ACHN (cell line): ENCODE measurements at regions not wholly inside any gene's neighbourhood (a gene's known extent, or its start where the extent isn't known, plus 50 kb on each side); places are given as distances from the start of the nearest gene placed in this dataset.
"Not testable (repeated sequence)": the region's sequence is repeated elsewhere in the genome, so short reads cannot be mapped to it uniquely, and the experiment has no call there.

ENCODE experiments used
- DNase-seq: peaks from one replicate; pipeline ENCODE4 v3.0.0-alpha.2; 2015
- in situ Hi-C: cut with HindIII; loops from 2 replicates; pipeline ENCODE4 v1.10.0; 2017; ENCODE audit warnings: low sequenced_read_pairs, low pct_ligation_motif_present, low pct_unique_long_range_greater_than_20kb

DNA sequence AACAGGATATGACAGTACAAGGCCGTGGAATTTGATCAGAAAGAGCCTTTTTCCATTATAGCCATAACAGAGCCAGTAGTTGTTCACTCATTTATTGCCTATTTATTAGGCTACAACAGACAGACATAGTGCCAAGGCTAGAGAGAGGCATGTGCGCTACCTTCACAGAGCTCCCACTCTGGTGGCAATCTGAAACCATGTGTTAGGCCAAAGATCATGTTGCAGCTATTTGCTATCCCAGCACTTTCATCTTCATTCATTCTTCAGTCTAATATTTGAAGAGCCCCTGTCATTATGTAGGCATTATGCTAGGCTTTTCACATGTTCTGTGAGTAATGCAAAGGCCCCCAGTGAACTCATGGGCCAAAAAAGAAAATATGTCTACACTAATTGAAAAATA lies 404.8 kb downstream of the IGSF11 start:
- DNase-seq: no peak
- in situ Hi-C loops: no loop called here

DNA sequence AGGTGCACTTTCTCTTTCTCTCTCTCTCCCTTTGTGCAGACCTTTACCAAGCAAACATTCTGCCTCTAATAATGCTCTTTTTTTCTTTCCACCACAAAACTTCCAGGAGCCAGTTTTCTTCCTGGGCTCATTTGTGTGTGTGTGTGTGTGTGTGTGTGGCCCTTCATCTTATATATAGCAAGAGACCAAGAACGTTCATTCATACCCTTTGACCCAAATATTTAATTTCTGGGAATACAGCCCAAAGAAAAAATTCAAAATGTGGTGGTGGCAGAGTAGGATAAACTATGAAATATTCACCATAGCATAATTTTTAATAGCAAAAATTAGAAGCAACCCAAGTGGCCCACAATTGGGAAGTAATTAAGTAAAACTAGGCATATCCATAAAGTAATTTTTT lies 398.9 kb downstream of the IGSF11 start:
- in situ Hi-C loops: no loop called here
- no peak for DNase-seq

DNA sequence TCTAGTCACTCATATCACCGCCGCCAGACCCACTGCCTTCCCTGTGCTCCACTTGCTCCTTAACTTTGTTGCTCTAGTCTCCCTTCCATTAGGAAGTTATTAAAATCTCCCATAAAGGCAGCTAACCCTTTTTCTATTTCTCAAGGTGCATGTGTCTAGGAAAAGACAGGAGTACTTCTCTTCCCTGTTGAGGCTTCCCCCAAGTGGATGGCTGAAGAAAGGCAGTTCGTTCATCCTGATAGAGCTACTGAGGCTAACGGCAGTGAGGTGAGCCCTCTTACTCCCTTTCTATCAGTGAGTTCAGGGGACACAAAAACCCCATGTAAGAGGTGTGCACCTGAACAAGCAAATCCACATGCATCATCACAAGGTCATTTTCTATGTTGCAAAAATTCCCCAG lies 397.8 kb downstream of the IGSF11 start:
- in situ Hi-C loops: no loop called here
- DNase-seq: no peak

DNA sequence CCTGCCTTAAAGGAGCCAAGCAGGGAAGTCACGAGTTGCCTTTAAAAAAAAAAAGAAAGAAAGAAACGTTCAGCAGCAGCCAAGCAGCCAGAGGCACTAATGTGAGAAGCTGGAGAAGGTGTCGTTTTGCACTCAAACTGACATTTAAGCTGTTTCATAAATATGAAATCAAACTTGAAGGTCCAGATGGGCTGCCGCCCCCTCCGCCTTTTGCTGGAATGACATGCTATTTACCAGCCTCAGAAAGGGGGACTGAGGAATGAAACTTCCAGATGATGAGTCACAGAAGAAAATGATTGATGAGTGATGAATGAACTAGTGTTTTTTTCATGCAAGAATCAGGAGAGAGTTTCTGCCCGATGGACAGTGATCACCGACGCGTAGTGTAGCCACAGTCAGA lies 396.8 kb downstream of the IGSF11 start:
- in situ Hi-C loops: no loop called here
- no peak for DNase-seq

DNA sequence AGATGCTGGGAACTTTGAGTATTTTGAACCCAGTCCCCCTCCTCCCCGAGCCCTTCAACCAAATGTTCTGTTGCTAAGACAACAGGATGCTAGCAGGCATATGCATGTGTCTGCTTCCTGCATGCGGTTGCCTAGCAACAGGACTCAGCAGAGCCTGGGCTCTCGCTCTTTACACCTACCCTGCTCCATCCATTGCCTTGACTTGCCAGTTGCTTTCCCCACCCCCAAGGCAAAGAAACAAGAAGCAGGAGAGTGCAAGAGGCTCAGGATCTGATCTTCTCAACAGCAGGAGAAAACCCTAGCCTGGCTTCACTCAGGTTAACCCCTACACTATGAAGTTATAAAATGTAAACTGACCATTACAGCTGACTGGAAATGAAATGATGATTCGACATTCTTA lies 393.0 kb downstream of the IGSF11 start:
- in situ Hi-C loops: no loop called here
- DNase-seq: no peak

DNA sequence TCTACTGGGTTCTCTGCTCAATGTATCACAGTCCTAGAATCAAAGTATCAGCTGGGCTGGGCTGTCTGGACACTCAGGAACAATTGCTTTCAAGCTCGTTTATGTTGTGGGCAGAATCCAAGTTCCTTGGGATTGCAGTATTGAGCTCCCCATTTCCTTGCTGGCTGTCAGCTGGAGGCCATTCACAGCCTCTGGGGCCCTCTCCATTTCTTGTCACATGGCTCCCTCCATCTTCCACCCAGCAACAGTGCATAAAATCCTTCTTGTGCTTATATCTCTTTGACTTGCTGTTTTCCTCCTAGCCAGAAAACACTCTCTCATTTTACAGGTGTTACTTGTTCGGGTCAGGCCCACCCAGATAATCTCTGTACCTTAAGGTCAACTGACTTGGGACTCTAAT lies 363.5 kb downstream of the IGSF11 start:
- DNase-seq: no peak
- in situ Hi-C loops: no loop called here

DNA sequence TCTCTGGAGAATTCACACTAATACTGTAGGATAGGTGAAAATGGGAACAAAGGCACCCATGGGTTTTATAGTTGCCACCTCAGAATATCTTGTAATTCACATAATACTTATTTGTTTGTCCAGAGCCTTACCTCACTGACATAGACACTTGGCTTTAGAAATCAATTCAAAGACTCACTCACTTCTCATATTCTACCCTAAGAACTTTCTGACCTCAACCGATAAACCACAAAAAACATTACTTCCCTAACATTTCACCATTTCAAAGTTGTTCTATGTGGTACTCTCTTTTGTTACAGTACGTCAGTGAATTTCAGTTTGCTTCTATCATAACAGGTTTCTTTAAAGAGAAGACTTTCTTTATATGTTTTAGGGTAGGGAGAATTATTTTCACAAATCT lies 359.3 kb downstream of the IGSF11 start:
- DNase-seq: no peak
- in situ Hi-C loops: no loop called here

DNA sequence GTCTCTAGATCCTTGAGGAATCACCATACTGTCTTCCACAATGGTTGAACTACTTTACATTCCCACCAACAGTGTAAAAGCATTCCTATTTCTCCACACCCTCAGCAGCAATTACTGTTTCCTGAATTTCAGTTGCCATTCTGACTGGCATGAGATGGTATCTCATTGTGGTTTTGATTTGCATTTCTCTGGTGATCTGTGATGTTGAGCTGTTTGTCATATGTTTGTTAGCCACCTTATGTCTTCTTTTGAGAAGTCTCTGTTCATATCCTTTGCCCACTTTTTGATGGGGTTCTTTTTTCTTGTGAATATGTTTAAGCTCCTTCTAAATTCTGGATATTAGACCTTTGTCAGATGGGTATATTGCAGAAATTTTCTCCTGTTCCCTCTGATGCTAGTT lies 356.0 kb downstream of the IGSF11 start:
- in situ Hi-C loops, DNase-seq: not testable (repeated sequence)

DNA sequence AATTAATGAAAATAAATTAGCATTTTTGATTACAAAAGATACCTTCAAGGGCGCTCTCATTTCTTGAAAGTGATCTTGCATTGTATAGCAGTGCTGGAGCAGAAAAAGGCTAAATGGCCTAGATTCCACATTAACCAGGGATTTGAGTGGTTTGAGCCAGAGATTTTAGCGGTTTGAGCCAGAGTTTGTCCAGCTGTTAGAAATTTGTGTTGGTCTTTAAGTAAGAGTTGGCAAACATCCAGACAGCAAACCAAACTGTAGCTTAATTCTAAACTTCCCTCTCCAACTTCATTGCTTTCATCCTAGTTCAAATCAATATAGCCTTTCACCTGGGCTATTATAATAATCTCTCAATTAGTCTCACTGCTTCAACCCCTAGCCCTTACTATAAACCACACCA lies 351.7 kb downstream of the IGSF11 start:
- DNase-seq: no peak
- in situ Hi-C loops: no loop called here

DNA sequence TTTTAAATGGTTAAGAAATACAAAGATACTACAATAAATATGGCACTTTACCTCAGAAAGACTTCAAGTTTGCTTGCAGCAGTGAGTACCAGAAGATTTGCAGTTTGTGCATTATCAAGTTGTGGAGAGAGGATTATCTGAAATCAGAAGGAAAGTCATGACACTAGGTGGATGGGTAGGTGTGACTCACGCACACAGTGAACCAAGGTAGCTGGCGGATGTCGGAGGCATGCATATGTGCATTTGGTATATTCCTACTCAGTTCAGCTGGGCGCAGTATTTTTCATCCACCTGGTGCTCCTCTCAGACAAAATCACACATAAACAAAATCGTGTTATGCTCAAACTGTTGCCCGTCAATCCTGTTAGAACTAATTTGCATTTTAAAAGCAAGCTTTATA lies 351.0 kb downstream of the IGSF11 start:
- in situ Hi-C loops: no loop called here

DNA sequence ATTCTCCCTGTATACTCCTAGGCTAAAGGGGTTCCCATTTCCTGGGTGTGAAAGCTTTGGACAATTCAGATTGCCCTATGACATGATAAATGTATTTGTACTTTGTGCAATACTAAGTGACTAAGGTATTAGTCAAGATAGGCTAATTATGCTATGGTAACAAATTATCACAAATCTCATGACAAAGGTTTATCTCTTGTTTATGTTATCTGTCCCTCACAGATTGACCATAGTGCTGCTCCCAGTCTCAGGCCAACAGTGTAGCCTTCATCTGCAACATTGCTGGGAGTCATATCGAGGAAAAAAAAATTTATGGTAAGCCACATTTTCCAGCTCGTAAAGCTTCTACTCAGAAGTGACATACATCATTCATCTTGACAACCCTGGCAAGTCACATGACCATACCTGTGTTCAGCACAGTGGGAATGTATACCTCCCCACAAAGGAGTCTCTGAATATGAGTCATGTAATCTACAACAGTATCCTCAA lies 346.2 kb downstream of the IGSF11 start:
- no peak for DNase-seq
- in situ Hi-C loops: no loop called here

More for the DNA sequence above, 351.0 kb downstream of the IGSF11 start:
- no peak for DNase-seq

DNA sequence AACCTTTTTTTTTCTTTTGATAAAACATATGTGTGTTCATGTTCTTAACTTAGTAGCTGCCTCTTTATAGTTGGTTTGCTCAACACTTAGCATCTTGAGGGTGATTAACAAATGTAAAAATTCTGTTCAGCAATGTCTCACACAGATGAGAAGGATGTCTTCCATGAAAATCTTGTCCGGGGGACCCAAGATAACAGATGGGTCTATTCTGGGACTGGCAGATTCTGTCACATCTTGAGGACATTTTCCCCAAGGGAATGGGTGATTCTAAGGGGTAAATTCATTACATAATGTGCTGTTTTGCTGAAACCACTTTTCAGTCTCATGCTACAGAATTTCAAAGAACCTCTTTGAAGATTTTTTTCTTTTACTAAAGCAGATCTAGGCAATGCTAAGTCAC lies 342.2 kb downstream of the IGSF11 start:
- DNase-seq: no peak
- in situ Hi-C loops: no loop called here

DNA sequence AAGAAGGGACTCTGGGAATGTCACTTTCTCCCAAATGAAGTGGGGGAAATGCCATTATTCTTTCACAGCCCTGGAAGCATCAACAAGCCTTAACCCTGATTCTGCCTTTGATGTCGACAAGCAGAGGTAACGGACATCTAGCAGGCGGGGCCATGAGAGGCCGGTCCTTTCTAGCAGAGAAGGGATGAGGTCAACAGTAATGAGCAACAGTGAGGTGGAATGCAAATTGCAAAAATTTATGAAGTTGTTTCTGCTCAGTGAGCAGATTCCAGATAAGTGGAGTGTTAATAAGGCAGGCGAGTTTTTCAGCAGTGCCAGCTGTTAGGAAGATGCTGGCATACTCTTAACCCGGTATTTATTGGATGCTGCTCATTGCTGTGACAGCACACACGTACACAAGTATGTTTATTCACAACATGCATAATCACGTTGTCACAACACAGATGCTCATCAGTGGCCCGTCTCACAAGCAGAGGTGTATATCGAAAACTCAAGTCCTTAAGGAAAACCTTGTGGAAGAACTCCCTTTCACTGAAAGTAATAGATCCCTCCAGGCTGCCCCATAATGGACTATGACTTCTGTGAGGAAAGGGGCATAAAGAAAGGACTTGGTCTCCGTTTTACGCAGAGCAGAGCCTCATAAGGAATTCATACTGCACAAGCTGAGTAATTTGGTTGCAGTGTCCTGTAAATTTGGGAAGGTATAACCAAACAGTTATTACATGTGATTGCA lies 329.0 kb downstream of the IGSF11 start:
- in situ Hi-C loops: no loop called here
- DNase-seq: no peak

DNA sequence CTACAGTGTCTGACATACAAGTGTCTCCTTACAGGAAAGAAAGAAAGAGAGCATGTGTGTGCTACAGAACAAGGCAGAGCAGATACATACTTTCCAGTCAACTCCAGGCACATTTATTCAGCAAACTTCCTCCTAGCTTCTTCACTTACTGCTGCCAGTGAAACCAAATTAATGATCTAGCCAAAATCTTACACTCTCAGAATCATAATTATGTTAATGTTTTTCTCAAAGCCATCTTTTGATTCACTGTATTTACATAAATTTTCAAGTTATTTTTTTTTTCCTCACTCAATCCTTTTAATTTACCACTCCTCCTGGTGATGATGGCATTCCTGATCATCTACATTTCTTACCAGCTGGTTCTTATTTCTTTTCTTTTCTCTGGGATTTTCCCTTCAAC lies 326.7 kb downstream of the IGSF11 start:
- in situ Hi-C loops: no loop called here
- no peak for DNase-seq

DNA sequence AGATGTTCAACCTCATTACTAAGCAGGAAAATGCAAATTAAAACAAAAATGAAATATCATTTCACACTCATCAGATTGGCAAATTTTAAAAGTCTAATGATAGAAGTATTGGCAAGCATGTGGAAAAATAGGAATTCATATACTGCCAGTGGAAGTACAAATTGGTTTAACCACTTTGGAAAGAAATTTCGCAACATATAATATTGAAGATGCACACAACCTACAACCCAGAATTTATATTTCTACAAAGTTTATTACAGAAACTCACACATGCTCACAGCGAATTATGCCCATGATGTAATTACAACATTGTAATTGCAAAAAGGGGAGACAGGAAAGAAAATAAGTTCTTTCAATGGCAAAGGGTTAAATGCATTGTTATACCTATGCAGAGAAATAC lies 324.1 kb downstream of the IGSF11 start:
- no peak for DNase-seq
- in situ Hi-C loops: no loop called here

DNA sequence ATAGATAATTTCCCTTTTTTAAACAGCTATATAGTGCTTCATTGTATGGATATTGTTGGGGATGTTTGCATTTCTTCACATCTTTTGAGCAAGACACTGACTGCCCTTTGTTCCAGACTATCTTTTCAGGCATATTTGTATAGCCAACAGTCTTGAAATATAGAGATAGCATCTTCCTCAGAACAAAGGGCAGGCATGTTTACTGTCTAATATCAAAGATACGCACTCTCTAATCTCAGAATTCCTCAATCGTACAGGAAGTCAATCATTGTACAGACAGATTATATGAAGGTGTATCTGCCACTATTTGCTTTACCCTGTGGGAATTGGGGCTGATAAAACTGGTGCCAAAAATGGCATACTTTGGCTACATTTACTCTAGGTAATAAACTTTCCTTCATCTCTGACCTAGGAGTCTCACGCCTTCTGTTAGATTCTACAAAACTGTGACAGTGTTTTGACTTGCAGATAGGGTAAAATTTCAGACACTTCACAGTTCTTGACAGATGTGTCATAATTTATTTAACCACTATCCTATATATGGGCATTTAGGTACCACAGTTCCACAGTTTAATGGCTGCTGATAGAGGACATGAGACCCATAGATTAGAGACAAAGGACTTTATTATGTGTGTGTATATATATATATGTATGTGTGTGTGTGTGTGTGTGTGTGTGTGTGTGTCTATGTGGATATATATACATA lies 321.0 kb downstream of the IGSF11 start:
- in situ Hi-C loops: no loop called here
- DNase-seq: no peak

DNA sequence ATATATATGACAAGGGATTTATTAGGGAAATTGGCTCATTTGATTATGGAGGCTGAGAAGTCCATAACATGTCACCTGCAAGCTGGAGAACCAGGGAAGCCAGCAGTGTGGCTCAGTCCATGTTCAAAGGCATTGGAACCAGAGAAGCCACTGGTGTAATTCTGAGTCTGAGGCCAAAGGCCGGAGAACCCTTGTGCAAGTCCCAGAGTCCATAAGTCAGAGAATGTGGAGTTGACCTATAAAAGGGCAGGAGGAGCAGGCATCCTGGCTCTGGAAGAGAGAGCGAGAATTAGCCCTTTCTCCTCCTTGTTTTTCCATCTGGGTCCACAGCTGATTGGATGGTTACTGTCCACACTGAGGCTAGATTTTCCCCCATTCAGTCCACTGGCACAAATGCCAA lies 319.8 kb downstream of the IGSF11 start:
- no peak for DNase-seq
- in situ Hi-C loops: no loop called here

DNA sequence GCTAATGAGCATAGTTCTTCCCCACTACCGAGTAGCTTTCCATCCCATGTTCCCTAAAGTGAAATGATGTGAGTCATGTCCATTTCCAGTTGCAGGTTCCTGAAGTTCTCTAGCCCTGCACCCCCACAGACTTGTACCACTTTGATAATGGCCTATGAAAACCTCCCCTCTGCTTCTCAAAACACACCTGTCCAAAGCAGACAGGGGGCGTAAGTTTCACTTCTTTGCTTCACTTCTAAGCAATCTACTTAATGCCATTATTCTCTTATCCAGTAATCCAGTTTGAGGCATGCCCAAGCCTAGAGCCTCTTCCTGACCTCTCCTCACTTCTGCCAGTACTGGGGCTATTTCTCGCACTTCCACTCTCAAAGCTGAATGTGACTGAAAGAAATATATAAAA lies 305.1 kb downstream of the IGSF11 start:
- DNase-seq: no peak
- in situ Hi-C loops: no loop called here

DNA sequence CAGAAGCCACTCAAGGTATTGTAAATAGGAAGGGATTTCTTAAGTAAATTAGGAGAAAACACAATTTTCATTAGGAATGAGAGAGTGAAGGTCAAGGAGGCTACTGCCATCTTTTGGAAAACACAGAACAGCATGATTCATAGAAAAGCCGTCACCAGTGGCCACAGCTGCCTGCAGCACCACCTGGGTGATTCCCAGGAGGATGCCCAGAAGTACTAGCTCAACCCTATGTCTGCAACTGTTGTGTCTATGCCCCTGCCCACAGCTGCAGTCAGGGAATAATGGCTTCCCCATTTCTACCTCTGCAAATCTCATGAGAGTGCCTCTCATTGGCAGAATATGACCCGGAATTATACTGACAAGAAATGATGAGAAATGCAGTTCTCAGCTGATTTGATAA lies 300.0 kb downstream of the IGSF11 start:
- DNase-seq: no peak
- in situ Hi-C loops: no loop called here

DNA sequence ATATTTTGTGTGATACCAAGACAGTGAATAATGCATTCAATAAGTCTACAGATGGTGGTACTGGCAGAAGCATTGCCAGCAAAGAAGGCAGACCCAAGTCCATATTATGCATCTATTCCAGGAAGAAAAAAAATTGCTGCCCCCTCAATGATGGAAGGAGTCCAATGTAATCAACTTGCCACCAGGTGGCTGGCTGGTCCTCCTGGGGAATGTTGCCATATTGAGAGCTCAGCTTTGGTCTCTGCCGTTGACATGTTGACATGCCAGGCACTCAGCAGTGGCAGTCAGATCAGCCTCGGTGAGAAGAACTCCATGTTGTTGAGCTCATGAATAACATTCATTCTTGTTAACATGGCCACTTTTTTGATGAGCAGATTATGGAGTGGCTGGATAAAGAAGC lies 298.5 kb downstream of the IGSF11 start:
- in situ Hi-C loops: no loop called here
- no peak for DNase-seq
